Neural cell (in vitro differentiated cells): ENCODE measurements at regions not wholly inside any gene's neighbourhood (a gene's known extent, or its start where the extent isn't known, plus 50 kb on each side); places are given as distances from the start of the nearest gene placed in this dataset.

Experiments
- H2AFZ ChIP-seq: fragments of 200-600, 300-800 bp; sonication (generic), shearing (Covaris generic); 2 replicates; pipeline ENCODE4 v1.6.0; 2014; ENCODE audit warnings: low read depth, mild to moderate bottlenecking, antibody characterized with exemption, low read length, moderate library complexity
- H3F3A ChIP-seq: fragments of 200-600 bp; shearing (Covaris generic); 2 replicates; pipeline ENCODE4 v1.6.1; 2016; ENCODE audit warnings: mild to moderate bottlenecking, moderate library complexity, mixed read lengths, antibody characterized with exemption, low read length; ENCODE audit not compliant: insufficient read depth, poor library complexity, severe bottlenecking
- H3K27ac ChIP-seq: fragments of 200-600, 300-800 bp; sonication (generic), shearing (Covaris generic); 2 replicates; pipeline ENCODE4 v1.5.1; 2014; ENCODE audit warnings: mild to moderate bottlenecking, low read length, moderate library complexity
- H3K27me3 ChIP-seq: fragments of 300-800, 200-600 bp; sonication (generic), shearing (Covaris generic); 2 replicates; pipeline ENCODE4 v1.6.0; 2014; ENCODE audit warnings: mild to moderate bottlenecking, low read depth, low read length, moderate library complexity; ENCODE audit not compliant: insufficient read depth
- H3K36me3 ChIP-seq: fragments of 300-800, 200-600 bp; sonication (generic), shearing (Covaris generic); 2 replicates; pipeline ENCODE4 v1.5.1; 2014; ENCODE audit warnings: mild to moderate bottlenecking, antibody characterized with exemption, low read length, moderate library complexity; ENCODE audit not compliant: insufficient read depth
- H3K4me2 ChIP-seq: fragments of 300-800, 200-600 bp; sonication (generic), shearing (Covaris generic); 2 replicates; pipeline ENCODE4 v1.6.0; 2014; ENCODE audit warnings: mild to moderate bottlenecking, low read length
- H3K4me3 ChIP-seq: fragments of 300-800, 200-600 bp; sonication (generic), shearing (Covaris generic); 2 replicates; pipeline ENCODE4 v1.5.1; 2014; ENCODE audit warnings: mild to moderate bottlenecking, low read length, moderate library complexity
- H3K79me2 ChIP-seq: fragments of 200-600 bp; shearing (Covaris generic); replicated peaks from 2 replicates; pipeline ENCODE4 v1.6.0; 2014; ENCODE audit warnings: mild to moderate bottlenecking, low read length, moderate library complexity; ENCODE audit not compliant: insufficient read depth
- H3K9ac ChIP-seq: fragments of 300-800, 200-600 bp; sonication (generic), shearing (Covaris generic); 2 replicates; pipeline ENCODE4 v1.6.1; 2016; ENCODE audit warnings: mild to moderate bottlenecking, low read length, mixed read lengths
- H3K9me2 ChIP-seq: fragments of 200-600 bp; shearing (Covaris generic); 2 replicates; pipeline ENCODE4 v1.6.1; 2016; ENCODE audit warnings: mild to moderate bottlenecking, low read length, mixed read lengths; ENCODE audit not compliant: insufficient read depth
- H3K9me3 ChIP-seq: fragments of 200-600, 300-800 bp; sonication (generic), shearing (Covaris generic); 2 replicates; pipeline ENCODE4 v1.6.1; 2016; ENCODE audit warnings: mild to moderate bottlenecking, mixed run types, low read length, moderate library complexity, mixed read lengths
- H4K20me1 ChIP-seq: fragments of 200-600 bp; shearing (Covaris generic); 2 replicates; pipeline ENCODE4 v1.6.1; 2016; ENCODE audit warnings: mild to moderate bottlenecking, mixed run types; ENCODE audit not compliant: insufficient read depth
- CTCF ChIP-seq: fragments of 450-650 bp; IDR thresholded peaks from 2 replicates; pipeline ENCODE4 v1.5.1; 2014; ENCODE audit warnings: antibody characterized with exemption, mild to moderate bottlenecking, moderate library complexity; ENCODE audit not compliant: poor library complexity, severe bottlenecking
- EP300 ChIP-seq: fragments of 450-650 bp; conservative IDR thresholded peaks from 2 replicates; pipeline ENCODE4 v1.6.1; 2014; ENCODE audit warnings: antibody characterized with exemption, mild to moderate bottlenecking, moderate library complexity; ENCODE audit not compliant: poor library complexity, severe bottlenecking
- EZH2 ChIP-seq: fragments of 200-600, 300-800 bp; shearing (Covaris generic), sonication (generic); IDR thresholded peaks from 2 replicates; pipeline ENCODE4 v1.6.1; 2014; ENCODE audit warnings: antibody characterized with exemption, low read length, borderline replicate concordance, mild to moderate bottlenecking; ENCODE audit not compliant: insufficient read depth, poor library complexity, severe bottlenecking
- MXI1 ChIP-seq: fragments of 450-650 bp; conservative IDR thresholded peaks from 2 replicates; pipeline ENCODE4 v1.6.1; 2014; ENCODE audit warnings: antibody characterized with exemption, mild to moderate bottlenecking; ENCODE audit not compliant: poor library complexity, severe bottlenecking
- POLR2AphosphoS5 ChIP-seq: IDR thresholded peaks from 2 replicates; pipeline ENCODE4 v1.6.1; 2012
- RAD21 ChIP-seq: fragments of 450-650 bp; conservative IDR thresholded peaks from 2 replicates; pipeline ENCODE4 v1.6.1; 2014; ENCODE audit warnings: antibody characterized with exemption, mild to moderate bottlenecking, moderate library complexity
- REST ChIP-seq: IDR thresholded peaks from 2 replicates; pipeline ENCODE4 v1.6.1; 2012; ENCODE audit warnings: borderline replicate concordance
- SMC3 ChIP-seq: fragments of 450-650 bp; conservative IDR thresholded peaks from 2 replicates; pipeline ENCODE4 v1.6.1; 2014; ENCODE audit warnings: antibody characterized with exemption, mild to moderate bottlenecking, moderate library complexity; ENCODE audit not compliant: poor library complexity
- TAF1 ChIP-seq: IDR thresholded peaks from 2 replicates; pipeline ENCODE4 v1.6.1; 2012; ENCODE audit warnings: low read depth

DNA sequence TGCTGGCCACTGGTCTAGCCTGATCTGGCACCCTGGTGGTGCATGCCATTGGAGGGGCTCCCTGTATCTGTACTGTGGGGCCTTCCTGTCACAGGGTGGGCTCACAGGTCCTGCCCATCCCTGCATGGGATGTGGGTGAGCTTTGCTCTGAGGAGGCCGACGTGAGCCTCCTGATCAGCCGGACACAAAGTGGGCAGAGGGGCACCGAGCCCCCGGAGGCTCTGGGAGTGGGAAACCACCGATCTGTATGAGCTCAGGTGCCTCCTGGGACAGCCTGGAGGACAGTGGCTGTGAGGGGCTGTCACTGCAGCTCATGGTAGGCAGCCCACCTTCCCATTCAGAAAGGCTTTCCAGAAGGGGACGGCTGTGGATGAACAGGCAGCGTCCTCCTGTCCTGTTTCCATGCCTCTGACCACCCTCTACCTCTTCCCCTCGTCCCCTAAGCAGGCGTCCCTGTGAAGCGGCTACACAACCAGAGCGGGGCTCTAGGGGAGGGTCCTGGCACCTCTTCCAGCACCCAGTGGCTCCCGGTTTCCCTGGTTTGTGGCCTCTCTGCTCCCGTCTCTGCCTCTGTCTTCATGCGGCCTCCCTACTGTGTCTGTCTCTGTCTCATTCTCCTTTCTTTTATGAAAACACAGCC lies 112.5 kb upstream of the OTOS start:
- Histone ChIP-seq H3K9me2 (no peaks in the 10 kb centered on the region), H4K20me1 (no peaks in the 10 kb centered on the region), H3K4me3 (no peak overlapping the region), H3K9ac (no peak overlapping the region), H3K79me2 (no peaks in the 10 kb centered on the region), H3K36me3 (no peaks in the 10 kb centered on the region), H3F3A (no peaks in the 10 kb centered on the region), H3K9me3 (no peaks in the 10 kb centered on the region), H3K27ac (no peak overlapping the region), H3K4me2 (no peak overlapping the region), H3K27me3 (no peaks in the 10 kb centered on the region), H2AFZ (no peak overlapping the region)
- no peak for TF ChIP-seq SMC3
- TF ChIP-seq MXI1 = no peak
- no peak for TF ChIP-seq TAF1
- TF ChIP-seq EZH2 = no peak
- no peak for TF ChIP-seq EP300
- TF ChIP-seq REST = no peak
- no peak for TF ChIP-seq POLR2AphosphoS5
- TF ChIP-seq CTCF = no peak
- TF ChIP-seq RAD21 = no peak

DNA sequence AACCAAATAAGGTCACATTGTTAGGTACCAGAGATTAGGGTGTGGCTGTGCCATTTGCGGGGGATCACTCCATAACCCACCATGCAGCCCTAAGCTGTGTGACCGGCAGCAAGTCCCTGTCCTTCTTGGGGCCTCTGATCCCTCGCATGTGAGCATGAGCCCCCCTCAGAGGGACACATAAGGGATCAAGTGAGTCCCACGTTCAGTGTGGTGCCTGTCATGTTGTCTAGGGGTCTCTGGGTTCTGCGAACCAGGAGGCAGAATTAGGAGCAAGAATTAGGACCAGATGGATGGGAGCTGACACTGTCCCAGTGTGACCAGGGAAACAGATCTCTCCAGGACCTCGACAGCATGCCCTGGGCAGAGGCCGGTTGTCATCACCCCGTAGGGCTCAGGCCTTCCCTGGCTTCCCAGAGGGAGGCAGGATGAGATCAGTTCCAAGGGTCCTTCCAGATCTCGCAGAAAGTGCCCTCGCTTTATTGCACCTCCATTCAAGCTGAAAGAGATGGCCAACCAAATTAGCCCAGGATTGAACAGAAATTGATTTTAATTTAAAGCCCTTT lies 113.2 kb upstream of the OTOS start:
- TF ChIP-seq POLR2AphosphoS5 (no peak), RAD21 (no peak)
- H3K27ac ChIP-seq = no peak overlapping the region
- no peaks in the 10 kb centered on the region for H3K9me2 ChIP-seq
- no peaks in the 10 kb centered on the region for H4K20me1 ChIP-seq
- no peak overlapping the region for H3K9ac ChIP-seq
- H3K4me3 ChIP-seq = no peak overlapping the region
- H2AFZ ChIP-seq = no peak overlapping the region
- H3K36me3 ChIP-seq = no peaks in the 10 kb centered on the region
- H3K9me3 ChIP-seq = no peaks in the 10 kb centered on the region
- no peaks in the 10 kb centered on the region for H3F3A ChIP-seq
- no peak overlapping the region for H3K4me2 ChIP-seq
- H3K79me2 ChIP-seq = no peaks in the 10 kb centered on the region
- H3K27me3 ChIP-seq = no peaks in the 10 kb centered on the region
